GM23248 (cell line): ENCODE measurements at regions not wholly inside any gene's neighbourhood (a gene's known extent, or its start where the extent isn't known, plus 50 kb on each side); places are given as distances from the start of the nearest gene placed in this dataset.

ENCODE experiments used
- DNase-seq: peaks from one replicate; pipeline ENCODE4 v3.0.0-alpha.2; 2015
- H2AFZ ChIP-seq: fragments of 200-600 bp; sonication (generic); 2 replicates; pipeline ENCODE4 v1.6.1; 2016; ENCODE audit warnings: antibody characterized with exemption
- H3F3A ChIP-seq: fragments of 200-600 bp; sonication (generic); 2 replicates; pipeline ENCODE4 v1.6.1; 2016; ENCODE audit warnings: mild to moderate bottlenecking, antibody characterized with exemption, mixed run types; ENCODE audit not compliant: insufficient read depth
- H3K27ac ChIP-seq: fragments of 200-600 bp; sonication (generic); 2 replicates; pipeline ENCODE4 v1.5.1; 2016; ENCODE audit warnings: mild to moderate bottlenecking
- H3K27me3 ChIP-seq: fragments of 200-600 bp; sonication (generic); replicated peaks from 2 replicates; pipeline ENCODE4 v1.6.1; 2016; ENCODE audit warnings: mild to moderate bottlenecking; ENCODE audit not compliant: insufficient read depth
- H3K36me3 ChIP-seq: fragments of 200-600 bp; sonication (generic); 2 replicates; pipeline ENCODE4 v1.6.1; 2016; ENCODE audit warnings: low read depth, mild to moderate bottlenecking
- H3K4me1 ChIP-seq: fragments of 200-600 bp; sonication (generic); 2 replicates; pipeline ENCODE4 v1.6.1; 2016; ENCODE audit warnings: mild to moderate bottlenecking; ENCODE audit not compliant: insufficient read depth
- H3K4me2 ChIP-seq: fragments of 200-600 bp; sonication (generic); one replicate; pipeline ENCODE4 v1.6.1; 2016; ENCODE audit warnings: mild to moderate bottlenecking; ENCODE audit not compliant: unreplicated experiment
- H3K4me3 ChIP-seq: fragments of 200-600 bp; sonication (generic); 2 replicates; pipeline ENCODE4 v1.5.1; 2016; ENCODE audit warnings: mild to moderate bottlenecking
- H3K79me2 ChIP-seq: fragments of 200-600 bp; sonication (generic); 2 replicates; pipeline ENCODE4 v1.6.1; 2016; ENCODE audit warnings: mild to moderate bottlenecking; ENCODE audit not compliant: insufficient read depth
- H3K9ac ChIP-seq: fragments of 200-600 bp; sonication (generic); 2 replicates; pipeline ENCODE4 v1.6.1; 2016; ENCODE audit warnings: mild to moderate bottlenecking
- H3K9me2 ChIP-seq: fragments of 200-600 bp; sonication (generic); 2 replicates; pipeline ENCODE4 v1.6.1; 2016; ENCODE audit warnings: mixed run types, mild to moderate bottlenecking, moderate library complexity; ENCODE audit not compliant: insufficient read depth
- H3K9me3 ChIP-seq: fragments of 200-600 bp; sonication (generic); one replicate; pipeline ENCODE4 v1.6.1; 2017; ENCODE audit warnings: low read depth
- H4K20me1 ChIP-seq: fragments of 200-600 bp; sonication (generic); 2 replicates; pipeline ENCODE4 v1.6.0; 2016; ENCODE audit not compliant: insufficient read depth
- EZH2 ChIP-seq: fragments of 200-600 bp; sonication (generic); IDR thresholded peaks from 2 replicates; pipeline ENCODE4 v1.6.1; 2018; ENCODE audit warnings: antibody characterized with exemption, mild to moderate bottlenecking; ENCODE audit not compliant: insufficient read depth, poor library complexity, severe bottlenecking
- EZH2phosphoT487 ChIP-seq: fragments of 200-600 bp; sonication (generic); IDR thresholded peaks from 2 replicates; pipeline ENCODE4 v1.6.1; 2018; ENCODE audit warnings: antibody characterized with exemption, moderate library complexity, mild to moderate bottlenecking, low read depth; ENCODE audit not compliant: insufficient read depth
- WGBS, 2 experiments: methylation state at CpG; one replicate each; pipeline ENCODE4 v1.1.6; 2015 to 2017; ENCODE audit warnings: low lambda C conversion rate in 2 of 2, low coverage in 1 of 2; ENCODE audit errors: missing lambda C conversion rate in 2 of 2; 5-methylcytosine and 5-hydroxymethylcytosine counted together
- in situ Hi-C: fragments of 300-500 bp; cut with MboI; formaldehyde crosslinking; loops from 2 replicates; pipeline ENCODE4 v1.15.0; 2020

DNA sequence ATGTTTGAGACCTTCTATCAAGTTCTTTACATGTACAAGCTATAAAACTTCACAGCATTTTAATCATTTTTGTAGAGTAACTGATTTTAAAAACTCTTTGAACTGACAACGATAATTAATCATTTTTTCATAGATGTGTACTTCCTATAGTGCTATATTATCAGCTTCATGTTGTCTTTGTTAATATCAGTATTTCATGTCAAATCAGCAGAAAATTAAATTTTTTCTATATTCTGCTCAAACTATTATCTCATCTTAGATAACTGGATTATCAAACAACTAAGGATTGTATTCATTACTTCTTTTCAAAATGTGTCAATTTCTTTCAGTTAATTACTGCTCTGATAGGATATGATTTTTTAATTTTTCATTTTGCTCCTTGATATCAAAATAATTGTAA is 214.6 kb upstream of the RGS18 start:
- in situ Hi-C loops: no loop called here
- Histone ChIP-seq H3K79me2 (no peaks in the 10 kb centered on the region), H3K27ac (no peak overlapping the region), H3K4me1 (no peaks in the 10 kb centered on the region), H2AFZ (no peak overlapping the region), H3F3A (no peaks in the 10 kb centered on the region), H3K27me3 (no peaks in the 10 kb centered on the region), H3K36me3 (no peaks in the 10 kb centered on the region), H3K4me3 (no peak overlapping the region), H3K9ac (no peak overlapping the region), H4K20me1 (no peaks in the 10 kb centered on the region), H3K9me2 (no peaks in the 10 kb centered on the region), H3K4me2 (no peak overlapping the region), H3K9me3 (no peaks in the 10 kb centered on the region)
- 0% methylated on average over 1 of the region's 1 CpG for WGBS, 2 experiments
- TF ChIP-seq EZH2phosphoT487 (no peak), EZH2 (no peak)
- no peak for DNase-seq

DNA sequence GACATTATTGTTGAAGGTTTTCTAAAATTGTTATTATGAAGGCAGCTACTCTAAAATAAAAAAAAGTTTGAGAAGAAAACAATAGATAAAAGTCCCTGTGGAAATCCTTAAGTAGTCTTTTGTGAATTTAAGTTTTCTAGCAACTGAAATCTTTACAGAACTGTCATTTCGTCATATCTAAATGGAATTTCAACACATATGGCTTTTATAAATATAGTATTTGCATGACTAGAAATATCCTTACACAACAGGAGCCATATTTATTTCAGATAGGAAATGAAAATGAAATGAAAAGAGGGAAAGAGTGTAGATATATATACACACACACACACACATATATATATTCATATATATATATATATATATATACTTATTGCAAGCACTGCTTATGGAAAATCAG is 204.7 kb upstream of the RGS18 start:
- no peaks in the 10 kb centered on the region for H3K27me3 ChIP-seq
- no peak for TF ChIP-seq EZH2
- TF ChIP-seq EZH2phosphoT487: no peak
- in situ Hi-C loops: no loop called here
- no peaks in the 10 kb centered on the region for H3K4me1 ChIP-seq
- no peak for DNase-seq
- no peaks in the 10 kb centered on the region for H4K20me1 ChIP-seq
- H3F3A ChIP-seq: no peaks in the 10 kb centered on the region
- H3K79me2 ChIP-seq: no peaks in the 10 kb centered on the region
- H3K9me3 ChIP-seq: no peaks in the 10 kb centered on the region
- H3K4me3 ChIP-seq: no peak overlapping the region
- H3K4me2 ChIP-seq: no peak overlapping the region
- no peak overlapping the region for H3K27ac ChIP-seq
- no peak overlapping the region for H3K9ac ChIP-seq
- H2AFZ ChIP-seq: no peak overlapping the region
- WGBS, 2 experiments: 0% methylated on average over 1 of the region's 1 CpG
- H3K36me3 ChIP-seq: no peaks in the 10 kb centered on the region
- H3K9me2 ChIP-seq: no peaks in the 10 kb centered on the region

GRCh38 chr1:191959856-191960255 is 198.4 kb upstream of the RGS18 start:
- Histone ChIP-seq H3K4me3 (no peak overlapping the region), H2AFZ (no peak overlapping the region), H3K4me2 (no peak overlapping the region), H3K4me1 (no peaks in the 10 kb centered on the region), H3K79me2 (no peaks in the 10 kb centered on the region), H3K9me3 (no peaks in the 10 kb centered on the region), H3F3A (no peaks in the 10 kb centered on the region), H3K9ac (no peak overlapping the region), H3K27me3 (no peaks in the 10 kb centered on the region), H3K36me3 (no peaks in the 10 kb centered on the region), H3K27ac (no peak overlapping the region), H4K20me1 (no peaks in the 10 kb centered on the region), H3K9me2 (no peaks in the 10 kb centered on the region)
- TF ChIP-seq EZH2phosphoT487: no peak
- no peak for DNase-seq
- 18 to 20% methylated on average over 4 of the region's 4 CpGs for WGBS, 2 experiments
- in situ Hi-C loops: no loop called here

DNA sequence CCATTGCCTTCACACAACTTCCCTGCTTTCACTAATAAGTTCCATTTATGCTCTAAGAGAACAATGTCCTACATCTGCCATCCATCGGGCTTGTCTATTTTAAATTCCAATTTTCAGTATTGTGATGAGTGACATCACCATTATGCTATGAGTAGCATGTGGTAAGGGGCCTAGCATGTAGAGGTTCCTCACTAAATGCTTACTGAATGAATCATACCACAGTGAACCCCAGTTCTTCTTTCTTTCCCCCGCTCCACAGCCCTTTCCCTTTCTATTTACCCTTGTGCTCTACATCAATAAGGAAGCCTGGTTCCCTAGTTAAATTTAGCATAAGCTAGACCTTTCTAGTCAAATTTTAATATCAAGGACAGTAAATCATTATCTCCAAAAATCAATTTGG is 195.0 kb upstream of the RGS18 start:
- no peaks in the 10 kb centered on the region for H3K9me2 ChIP-seq
- DNase-seq: no peak
- no peaks in the 10 kb centered on the region for H3K27me3 ChIP-seq
- in situ Hi-C loops: no loop called here
- H3K4me1 ChIP-seq: no peaks in the 10 kb centered on the region
- no peaks in the 10 kb centered on the region for H4K20me1 ChIP-seq
- no peaks in the 10 kb centered on the region for H3K9me3 ChIP-seq
- no peak overlapping the region for H3K27ac ChIP-seq
- H2AFZ ChIP-seq: no peak overlapping the region
- H3K79me2 ChIP-seq: no peaks in the 10 kb centered on the region
- no peak overlapping the region for H3K4me3 ChIP-seq
- TF ChIP-seq EZH2phosphoT487 (no peak), EZH2 (no peak)
- no peaks in the 10 kb centered on the region for H3F3A ChIP-seq
- WGBS, 2 experiments: 6% methylated on average over 2 of the region's 2 CpGs
- no peaks in the 10 kb centered on the region for H3K36me3 ChIP-seq
- H3K4me2 ChIP-seq: no peak overlapping the region
- no peak overlapping the region for H3K9ac ChIP-seq

DNA sequence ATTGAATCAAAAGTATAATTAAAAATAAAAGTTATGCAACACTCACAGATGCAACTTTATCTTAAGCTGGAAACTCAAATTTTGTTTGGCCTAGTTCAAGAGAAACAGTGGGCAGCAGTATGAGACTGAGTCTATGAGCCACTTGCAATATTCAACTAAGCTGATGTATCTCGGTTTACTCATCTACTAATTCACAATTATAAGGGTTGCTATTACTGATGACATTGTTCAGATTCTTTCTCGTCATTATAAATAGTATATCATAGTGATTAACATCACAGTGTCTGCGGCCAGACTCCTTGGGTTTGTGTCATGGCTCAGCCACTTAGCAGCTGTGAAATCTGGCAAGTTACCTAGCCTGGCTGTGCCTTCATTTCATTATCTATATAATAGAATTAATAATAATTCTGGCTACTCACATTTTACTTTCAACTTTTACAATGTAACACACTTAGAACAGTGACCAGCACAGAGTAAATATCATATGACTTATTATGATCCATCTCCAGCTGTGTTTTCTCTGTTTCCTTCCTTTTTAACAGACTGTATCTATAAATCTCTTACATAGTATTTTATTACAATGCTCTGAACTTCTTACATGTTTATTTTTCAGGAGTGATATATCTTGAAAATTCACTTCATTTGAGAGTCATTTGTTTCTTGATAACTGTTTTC is 194.3 kb upstream of the RGS18 start:
- in situ Hi-C loops: no loop called here
- no peak for TF ChIP-seq EZH2phosphoT487
- TF ChIP-seq EZH2: no peak
- H4K20me1 ChIP-seq: no peaks in the 10 kb centered on the region
- no peaks in the 10 kb centered on the region for H3K27me3 ChIP-seq
- H3K36me3 ChIP-seq: no peaks in the 10 kb centered on the region
- no peaks in the 10 kb centered on the region for H3K9me2 ChIP-seq
- DNase-seq: no peak
- WGBS, 2 experiments: 1 to 2% methylated on average over 3 of the region's 3 CpGs
- no peak overlapping the region for H3K4me2 ChIP-seq
- H3K4me3 ChIP-seq: no peak overlapping the region
- H3K9ac ChIP-seq: no peak overlapping the region
- no peaks in the 10 kb centered on the region for H3F3A ChIP-seq
- no peak overlapping the region for H3K27ac ChIP-seq
- H3K79me2 ChIP-seq: no peaks in the 10 kb centered on the region
- H3K9me3 ChIP-seq: no peaks in the 10 kb centered on the region
- no peak overlapping the region for H2AFZ ChIP-seq
- H3K4me1 ChIP-seq: no peaks in the 10 kb centered on the region
